Endothelial cell of umbilical vein (primary cell): ENCODE measurements at regions not wholly inside any gene's neighbourhood (a gene's known extent, or its start where the extent isn't known, plus 50 kb on each side); places are given as distances from the start of the nearest gene placed in this dataset.

ENCODE experiments used
- BruUV-seq: library from RNA; stranded (reverse); fragments of 400-500 nt; replicated peaks from 2 replicates; lab custom pipeline; 2021; lab: Mats Ljungman, UMichigan
- CTCF ChIA-PET: fragments of 300-600, 350-600 bp; sonication (Branson Sonifier 250); formaldehyde crosslinking; loops from one replicate; lab custom pipeline; 2021; ENCODE audit warnings: antibody characterized with exemption, inconsistent platforms; lab: Charles Lee
- POLR2A ChIA-PET: fragments of 300-600, 350-600 bp; sonication (Branson Sonifier 250); formaldehyde crosslinking; loops from one replicate; lab custom pipeline; 2021; ENCODE audit warnings: antibody characterized with exemption, inconsistent platforms; lab: Charles Lee
- DNase-seq: peaks from one replicate; pipeline ENCODE4 v3.0.0-alpha.2; 2011; ENCODE audit warnings: low read depth, low spot score
- FAIRE-seq: peaks from 2 replicates; lab custom pipeline; 2011; peaks lifted over from hg19 to GRCh38; lab: Jason Lieb, UNC
- H2AFZ ChIP-seq: 2 replicates; pipeline ENCODE4 v1.6.0; 2012; ENCODE audit warnings: low read depth, low read length, control low read depth, inconsistent platforms
- H3K27ac ChIP-seq: 2 replicates; pipeline ENCODE4 v1.5.1; 2011; ENCODE audit warnings: low read depth, mild to moderate bottlenecking, control low read depth, low read length, moderate library complexity; ENCODE audit not compliant: insufficient read depth
- H3K27me3 ChIP-seq, 2 experiments: 2 replicates each; pipeline versions ENCODE4 v1.6.0 to v1.6.1; 2011; ENCODE audit warnings: low read length in 2 of 2, mixed read lengths in 1 of 2; ENCODE audit not compliant: control insufficient read depth in 2 of 2, insufficient read depth in 2 of 2
- H3K36me3 ChIP-seq, 2 experiments: 2 replicates in 1 of 2; 3 replicates in 1 of 2; pipeline ENCODE4 v1.5.1; 2011; ENCODE audit warnings: low read length in 2 of 2, mild to moderate bottlenecking in 1 of 2, moderate library complexity in 1 of 2; ENCODE audit not compliant: control insufficient read depth in 2 of 2, insufficient read depth in 2 of 2; ENCODE audit errors: extremely low read depth in 1 of 2
- H3K4me1 ChIP-seq: 3 replicates; pipeline ENCODE4 v1.5.1; 2011; ENCODE audit warnings: mild to moderate bottlenecking, low read length; ENCODE audit not compliant: control insufficient read depth, insufficient read depth; ENCODE audit errors: extremely low read depth
- H3K4me2 ChIP-seq: 2 replicates; pipeline ENCODE4 v1.6.1; 2011; ENCODE audit warnings: low read length, control low read depth, mixed read lengths; ENCODE audit not compliant: insufficient read depth
- H3K4me3 ChIP-seq, 3 experiments: fragments of 200-600 bp in 1 of 3; sonication (generic), shearing (Covaris generic) in 1 of 3; replicated peaks in 1 of 3; 2 replicates each; pipeline ENCODE4 v1.5.1; 2011 to 2016; ENCODE audit warnings: control low read depth in 3 of 3, low read length in 3 of 3, mild to moderate bottlenecking in 2 of 3, inconsistent platforms in 1 of 3, low read depth in 1 of 3, moderate library complexity in 1 of 3; ENCODE audit not compliant: insufficient read depth in 1 of 3
- H3K79me2 ChIP-seq: 2 replicates; pipeline ENCODE4 v1.6.0; 2012; ENCODE audit warnings: low read length, inconsistent platforms; ENCODE audit not compliant: control insufficient read depth, insufficient read depth
- H3K9ac ChIP-seq: replicated peaks from 2 replicates; pipeline ENCODE3; 2011; ENCODE audit warnings: low read length, control low read depth; ENCODE audit not compliant: insufficient read depth; ENCODE audit errors: extremely low read depth
- H3K9me1 ChIP-seq: replicated peaks from 3 replicates; pipeline ENCODE4 v1.6.0; 2011; ENCODE audit warnings: mild to moderate bottlenecking, low read length; ENCODE audit not compliant: control insufficient read depth, insufficient read depth; ENCODE audit errors: extremely low read depth
- H3K9me3 ChIP-seq: replicated peaks from 2 replicates; pipeline ENCODE4 v1.5.1; 2012; ENCODE audit warnings: low read length, inconsistent platforms; ENCODE audit not compliant: control insufficient read depth, insufficient read depth
- H4K20me1 ChIP-seq: replicated peaks from 2 replicates; pipeline ENCODE3; 2011; ENCODE audit warnings: mild to moderate bottlenecking, low read length; ENCODE audit not compliant: control insufficient read depth, insufficient read depth; ENCODE audit errors: extremely low read depth
- CTCF ChIP-seq, 2 donors: IDR thresholded peaks; 1 replicate in 1 of 2; 2 replicates in 1 of 2; pipeline ENCODE4 v1.5.1; 2011; ENCODE audit warnings: low read length in 2 of 2, mild to moderate bottlenecking in 2 of 2, moderate library complexity in 2 of 2, control low read depth in 1 of 2, inconsistent platforms in 1 of 2, low read depth in 1 of 2; ENCODE audit not compliant: insufficient read depth in 1 of 2; ENCODE audit errors: extremely low read depth in 1 of 2
- EZH2 ChIP-seq: IDR thresholded peaks from 2 replicates; pipeline ENCODE4 v1.6.1; 2012; ENCODE audit warnings: borderline replicate concordance, low read depth, mild to moderate bottlenecking, moderate library complexity, low read length, inconsistent platforms; ENCODE audit not compliant: severe bottlenecking
- FOS ChIP-seq: IDR thresholded peaks from 2 replicates; pipeline ENCODE4 v1.6.1; 2011; ENCODE audit warnings: mild to moderate bottlenecking, low read length, moderate library complexity, borderline replicate concordance; ENCODE audit not compliant: insufficient read depth
- GATA2 ChIP-seq: IDR thresholded peaks from 2 replicates; pipeline ENCODE4 v1.7.0; 2011; ENCODE audit warnings: low read depth, mild to moderate bottlenecking, moderate library complexity, mixed read lengths, low read length; ENCODE audit not compliant: insufficient read length, insufficient read depth
- JUN ChIP-seq: IDR thresholded peaks from 2 replicates; pipeline ENCODE4 v1.6.1; 2011; ENCODE audit warnings: borderline replicate concordance, low read depth; ENCODE audit not compliant: insufficient read length, insufficient read depth
- MAX ChIP-seq: IDR thresholded peaks from 2 replicates; pipeline ENCODE4 v1.6.1; 2011; ENCODE audit not compliant: insufficient read depth, insufficient read length
- MYC ChIP-seq: IDR thresholded peaks from one replicate; pipeline ENCODE4 v1.6.1; 2011; ENCODE audit warnings: mild to moderate bottlenecking, low read depth, low read length
- POLR2A ChIP-seq: IDR thresholded peaks from 2 replicates; pipeline ENCODE4 v1.6.1; 2012; ENCODE audit warnings: low read depth, mild to moderate bottlenecking, control low read depth, low read length
- POLR2AphosphoS5 ChIP-seq: IDR thresholded peaks from 2 replicates; pipeline ENCODE4 v1.6.1; 2012; ENCODE audit warnings: low read depth, mild to moderate bottlenecking, control low read depth, low read length, moderate library complexity; ENCODE audit not compliant: insufficient read depth
- dilution Hi-C: fragments of 300-500 bp; cut with MboI; formaldehyde crosslinking; loops from one replicate; pipeline ENCODE4 v1.15.0; 2019; ENCODE audit warnings: low sequenced_read_pairs; ENCODE audit not compliant: extremely low pct_ligation_motif_present
- intact Hi-C: fragments of 100-400 bp; cut with micrococcal nuclease; formaldehyde crosslinking; loops from one replicate; pipeline ENCODE4 v1.10.0; 2022

DNA sequence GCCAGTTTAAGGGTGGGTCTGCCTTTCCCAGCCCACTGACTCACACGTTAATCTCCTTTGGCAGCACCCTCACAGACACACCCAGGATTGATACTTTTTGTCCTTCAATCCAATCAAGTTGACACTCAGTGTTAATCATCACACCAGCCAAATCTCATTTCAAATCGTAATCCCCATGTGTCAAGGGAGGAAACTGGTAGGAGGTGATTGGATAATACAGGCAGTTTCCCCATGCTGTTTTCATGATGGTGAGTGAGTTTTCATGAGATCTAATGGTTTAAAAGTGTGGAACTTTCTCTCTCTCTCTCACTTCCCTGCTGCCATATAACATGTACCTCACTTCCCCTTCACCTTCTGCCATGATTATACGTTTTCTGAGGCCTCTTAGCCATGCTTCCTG is 647.2 kb upstream of the FRG1 start:
- H3K79me2 ChIP-seq, result no peaks in the 10 kb centered on the region
- no peaks in the 10 kb centered on the region for H3K9me1 ChIP-seq
- no peaks in the 10 kb centered on the region for H3K27me3 ChIP-seq
- no peak overlapping the region for H3K9ac ChIP-seq
- FAIRE-seq, result no peak
- TF ChIP-seq MYC, result no peak
- TF ChIP-seq JUN, result no peak
- TF ChIP-seq POLR2A, result no peak
- no peak for TF ChIP-seq GATA2
- no peak for TF ChIP-seq MAX
- no peak for TF ChIP-seq EZH2
- TF ChIP-seq FOS, result no peak
- TF ChIP-seq POLR2AphosphoS5, result no peak
- no peak for TF ChIP-seq CTCF (IDR thresholded peaks at IDR 0.05; ENCODE audit: extremely low read depth in 1 of 2, insufficient read depth in 1 of 2, low read depth in 1 of 2, low read length in 2 of 2)
- H3K9me3 ChIP-seq, result peaks cover 4% of the 10 kb centered on the region
- dilution Hi-C loops (no loop called here), intact Hi-C loops (no loop called here)
- no peak overlapping the region for H3K4me2 ChIP-seq
- H4K20me1 ChIP-seq, result no peaks in the 10 kb centered on the region
- H3K27ac ChIP-seq, result no peak overlapping the region
- no peak for DNase-seq
- POLR2A ChIA-PET, result no interaction called here
- H3K4me3 ChIP-seq, result no peak overlapping the region
- no peaks in the 10 kb centered on the region for H3K36me3 ChIP-seq
- CTCF ChIA-PET, result no interaction called here
- H2AFZ ChIP-seq, result no peak overlapping the region
- no TSS peak for BruUV-seq
- H3K4me1 ChIP-seq, result no peaks in the 10 kb centered on the region
